HEK293T (cell line): ENCODE measurements at regions not wholly inside any gene's neighbourhood (a gene's known extent, or its start where the extent isn't known, plus 50 kb on each side); places are given as distances from the start of the nearest gene placed in this dataset.

Source experiments
- CTCF ChIA-PET: fragments of 350-600 bp; formaldehyde crosslinking; extraction: SDS; loops from one replicate; lab custom pipeline; 2021; ENCODE audit warnings: antibody characterized with exemption, inconsistent platforms; lab: Yijun Ruan, JAX
- POLR2A ChIA-PET: fragments of 350-600 bp; formaldehyde crosslinking; extraction: SDS; loops from one replicate; lab custom pipeline; 2020; ENCODE audit warnings: antibody characterized with exemption, inconsistent platforms; lab: Yijun Ruan, JAX
- DNase-seq: peaks from one replicate; pipeline ENCODE4 v3.0.0; 2012; ENCODE audit warnings: mixed read lengths; ENCODE audit errors: extremely low spot score
- ARNT ChIP-seq: fragments of 450-650 bp; IDR thresholded peaks from 2 replicates; pipeline ENCODE4 v1.6.1; 2017; ENCODE audit warnings: mild to moderate bottlenecking
- BHLHE40 ChIP-seq: fragments of 450-650 bp; IDR thresholded peaks from 2 replicates; pipeline ENCODE4 v1.6.1; 2016; ENCODE audit warnings: mild to moderate bottlenecking, moderate library complexity, borderline replicate concordance
- CTBP1 ChIP-seq: fragments of 450-650 bp; IDR thresholded peaks from 2 replicates; pipeline ENCODE4 v1.6.1; 2016; ENCODE audit warnings: borderline replicate concordance
- ELF4 ChIP-seq: fragments of 450-650 bp; IDR thresholded peaks from 2 replicates; pipeline ENCODE4 v1.6.1; 2017; ENCODE audit warnings: antibody characterized with exemption
- FOXA1 ChIP-seq: fragments of 450-650 bp; IDR thresholded peaks from 2 replicates; pipeline ENCODE4 v1.6.1; 2016; ENCODE audit warnings: mild to moderate bottlenecking
- FOXK2 ChIP-seq: fragments of 450-650 bp; IDR thresholded peaks from 2 replicates; pipeline ENCODE4 v1.6.1; 2016; ENCODE audit warnings: mild to moderate bottlenecking
- FOXM1 ChIP-seq: fragments of 450-650 bp; IDR thresholded peaks from 2 replicates; pipeline ENCODE4 v1.6.1; 2017; ENCODE audit warnings: mild to moderate bottlenecking, borderline replicate concordance
- HDGF ChIP-seq: fragments of 450-650 bp; IDR thresholded peaks from 2 replicates; pipeline ENCODE4 v1.6.1; 2017; ENCODE audit warnings: antibody characterized with exemption, borderline replicate concordance
- L3MBTL2 ChIP-seq: fragments of 450-650 bp; conservative IDR thresholded peaks from 2 replicates; pipeline ENCODE4 v1.6.1; 2016; ENCODE audit warnings: mild to moderate bottlenecking
- LEF1 ChIP-seq: fragments of 450-650 bp; IDR thresholded peaks from 2 replicates; pipeline ENCODE4 v1.6.1; 2017; ENCODE audit warnings: mild to moderate bottlenecking, borderline replicate concordance
- NFRKB ChIP-seq: fragments of 450-650 bp; IDR thresholded peaks from 2 replicates; pipeline ENCODE4 v1.6.1; 2016; ENCODE audit warnings: mild to moderate bottlenecking, moderate library complexity
- SP1 ChIP-seq: fragments of 450-650 bp; IDR thresholded peaks from 2 replicates; pipeline ENCODE4 v1.6.1; 2017
- SUZ12 ChIP-seq: fragments of 450-650 bp; IDR thresholded peaks from 2 replicates; pipeline ENCODE4 v1.6.1; 2016; ENCODE audit warnings: mild to moderate bottlenecking
- TARDBP ChIP-seq: fragments of 450-650 bp; IDR thresholded peaks from 2 replicates; pipeline ENCODE4 v1.6.1; 2016
- ZNF384 ChIP-seq: fragments of 450-650 bp; IDR thresholded peaks from 2 replicates; pipeline ENCODE4 v1.6.1; 2016
- TF ChIP-seq, protein P1 (sequence below): fragments of 450-650 bp; IDR thresholded peaks from 2 replicates; pipeline ENCODE4 v1.6.1; 2016

DNA sequence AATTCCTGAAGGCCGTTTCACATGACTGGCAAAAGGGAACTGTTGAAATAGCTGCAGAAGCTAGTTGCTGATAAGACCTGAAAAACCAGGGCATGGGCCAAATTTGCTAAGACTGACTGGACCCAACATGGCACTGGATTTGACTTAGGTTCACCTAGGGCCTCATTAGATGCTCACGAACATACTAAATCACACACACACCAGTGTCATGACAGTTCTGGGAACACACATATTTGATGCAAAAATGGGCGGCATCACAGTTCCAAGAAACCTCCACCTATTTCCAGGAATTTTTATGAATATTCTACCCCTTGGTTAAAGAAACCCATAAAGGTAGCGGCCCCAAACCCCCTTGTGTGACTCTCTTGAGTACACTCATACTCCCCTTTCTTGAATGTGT is 99.6 kb upstream of the OBI1 start:
- ChIA-PET POLR2A (no interaction called here), CTCF (no interaction called here)
- no peak for TF ChIP-seq SUZ12
- TF ChIP-seq FOXA1: no peak
- no peak for TF ChIP-seq L3MBTL2
- no peak for TF ChIP-seq FOXK2
- no peak for TF ChIP-seq ELF4
- TF ChIP-seq SP1: no peak
- no peak for TF ChIP-seq ZNF384
- TF ChIP-seq LEF1: no peak
- TF ChIP-seq, protein P1, sequence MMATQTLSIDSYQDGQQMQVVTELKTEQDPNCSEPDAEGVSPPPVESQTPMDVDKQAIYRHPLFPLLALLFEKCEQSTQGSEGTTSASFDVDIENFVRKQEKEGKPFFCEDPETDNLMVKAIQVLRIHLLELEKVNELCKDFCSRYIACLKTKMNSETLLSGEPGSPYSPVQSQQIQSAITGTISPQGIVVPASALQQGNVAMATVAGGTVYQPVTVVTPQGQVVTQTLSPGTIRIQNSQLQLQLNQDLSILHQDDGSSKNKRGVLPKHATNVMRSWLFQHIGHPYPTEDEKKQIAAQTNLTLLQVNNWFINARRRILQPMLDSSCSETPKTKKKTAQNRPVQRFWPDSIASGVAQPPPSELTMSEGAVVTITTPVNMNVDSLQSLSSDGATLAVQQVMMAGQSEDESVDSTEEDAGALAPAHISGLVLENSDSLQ: no peak
- no peak for TF ChIP-seq ARNT
- no peak for TF ChIP-seq TARDBP
- no peak for TF ChIP-seq FOXM1
- no peak for TF ChIP-seq CTBP1
- no peak for TF ChIP-seq HDGF
- no peak for TF ChIP-seq BHLHE40
- no peak for TF ChIP-seq NFRKB
- DNase-seq: no peak

DNA sequence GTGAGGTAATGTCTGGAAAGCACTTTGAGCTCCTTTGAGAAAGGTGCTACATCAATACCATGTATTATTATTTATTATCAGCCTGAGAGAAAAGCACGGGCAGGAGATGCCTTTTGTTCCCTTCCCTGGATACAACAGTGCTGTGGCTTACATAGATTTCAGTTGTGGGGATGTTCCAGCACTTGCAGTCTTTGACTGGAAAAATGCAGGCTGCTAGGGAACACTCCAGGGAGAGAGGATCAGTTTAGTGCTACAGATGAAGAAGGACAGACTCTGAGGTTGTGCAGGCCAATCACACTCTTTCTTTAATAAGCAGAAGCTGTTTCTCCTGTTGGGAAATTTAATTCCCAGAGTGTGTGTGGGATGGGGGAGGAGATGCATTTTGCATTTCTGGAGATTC is 94.5 kb upstream of the OBI1 start:
- no peak for TF ChIP-seq LEF1
- TF ChIP-seq BHLHE40: no peak
- TF ChIP-seq HDGF: no peak
- no peak for TF ChIP-seq CTBP1
- POLR2A ChIA-PET: no interaction called here
- DNase-seq: no peak
- CTCF ChIA-PET: interaction anchor here (0.7 to 1.3 kb wide), 4 partner anchors 11 to 64 kb away, joined by 3 to 7 read pairs (median 4); no protein-coding TSS in a partner anchor

DNA sequence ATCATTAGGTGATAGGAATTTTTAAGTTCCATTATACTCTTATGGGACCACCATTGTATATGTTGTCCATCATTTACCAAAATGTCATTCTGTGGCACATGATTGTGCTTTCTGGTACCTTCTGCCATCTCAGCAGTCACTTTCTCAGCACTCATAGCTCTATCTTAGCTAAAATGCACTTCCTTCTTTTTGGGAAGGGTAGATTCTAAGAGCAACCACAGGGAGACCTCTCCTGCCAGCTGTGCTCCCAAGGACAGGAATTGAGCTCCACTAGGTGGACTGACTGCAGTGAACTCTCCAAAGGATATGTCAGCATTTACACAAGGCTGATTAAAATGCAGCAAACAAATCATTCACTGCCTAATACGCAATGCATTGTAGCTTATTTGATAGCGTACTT is 91.8 kb upstream of the OBI1 start:
- POLR2A ChIA-PET: no interaction called here
- no peak for DNase-seq
- TF ChIP-seq TARDBP: no peak
- TF ChIP-seq SUZ12: no peak
- no peak for TF ChIP-seq FOXA1
- no peak for TF ChIP-seq CTBP1
- TF ChIP-seq FOXK2: no peak
- TF ChIP-seq HDGF: no peak
- TF ChIP-seq ELF4: no peak
- no peak for TF ChIP-seq BHLHE40
- TF ChIP-seq L3MBTL2: no peak
- no peak for TF ChIP-seq NFRKB
- TF ChIP-seq ZNF384: no peak
- TF ChIP-seq SP1: no peak
- no peak for TF ChIP-seq FOXM1
- TF ChIP-seq LEF1: no peak
- TF ChIP-seq, protein P1: no peak
- no peak for TF ChIP-seq ARNT
- CTCF ChIA-PET: interaction anchor here (1.3 kb wide), 1 partner anchor 8 kb away, joined by 3 read pairs; no protein-coding TSS in a partner anchor

DNA sequence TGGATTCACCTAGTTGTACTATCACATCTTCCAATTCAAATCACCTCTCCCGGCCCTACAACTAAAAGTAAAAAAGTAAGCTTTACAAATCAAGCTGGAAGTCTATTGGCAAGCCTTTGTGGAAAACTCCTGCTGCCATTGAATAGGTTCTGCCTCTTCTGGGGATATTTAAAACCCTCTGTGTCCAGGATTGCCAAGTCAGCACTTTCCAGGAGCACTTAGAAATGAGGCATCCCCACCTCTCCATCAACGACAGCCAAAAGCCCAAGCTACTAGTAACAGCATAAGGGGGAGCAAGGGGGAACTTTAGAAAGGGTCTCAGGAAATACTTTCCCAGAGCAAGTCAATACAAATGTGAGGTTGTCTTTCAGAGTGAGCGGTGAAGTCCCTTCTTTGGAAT is 85.0 kb upstream of the OBI1 start:
- ChIA-PET CTCF (interaction anchor here (0.6 to 0.7 kb wide), 2 partner anchors 32 to 592 kb away, joined by 3 to 5 read pairs; no protein-coding TSS in a partner anchor), POLR2A (no interaction called here)
- no peak for DNase-seq
- TF ChIP-seq, protein P1: no peak
- TF ChIP-seq NFRKB: no peak
- no peak for TF ChIP-seq BHLHE40
- TF ChIP-seq SP1: no peak
- no peak for TF ChIP-seq FOXA1
- TF ChIP-seq ARNT: no peak
- TF ChIP-seq TARDBP: no peak
- no peak for TF ChIP-seq L3MBTL2
- no peak for TF ChIP-seq LEF1
- TF ChIP-seq SUZ12: no peak
- TF ChIP-seq ELF4: no peak
- no peak for TF ChIP-seq CTBP1
- no peak for TF ChIP-seq ZNF384
- TF ChIP-seq FOXM1: no peak
- TF ChIP-seq HDGF: no peak
- no peak for TF ChIP-seq FOXK2

DNA sequence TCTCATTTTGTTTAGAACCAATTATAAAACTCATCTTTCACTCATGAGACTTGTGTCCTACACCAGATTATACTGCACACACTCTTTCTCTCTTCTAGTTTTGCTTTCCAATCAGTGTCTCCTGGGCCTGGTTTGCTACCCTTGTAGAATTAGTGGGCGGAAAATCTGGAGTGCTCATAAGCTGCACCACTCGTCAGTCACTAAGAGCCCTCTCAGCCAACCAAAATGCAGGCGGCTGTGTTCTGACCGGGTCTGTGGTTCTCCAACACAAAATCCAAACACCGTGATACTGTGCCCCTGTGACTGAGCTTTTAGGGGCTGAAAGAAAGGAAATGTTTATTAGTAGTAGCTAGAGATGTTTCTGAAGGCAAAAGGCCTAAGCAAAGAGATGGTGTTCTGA is 83.7 kb upstream of the OBI1 start:
- POLR2A ChIA-PET: no interaction called here

DNA sequence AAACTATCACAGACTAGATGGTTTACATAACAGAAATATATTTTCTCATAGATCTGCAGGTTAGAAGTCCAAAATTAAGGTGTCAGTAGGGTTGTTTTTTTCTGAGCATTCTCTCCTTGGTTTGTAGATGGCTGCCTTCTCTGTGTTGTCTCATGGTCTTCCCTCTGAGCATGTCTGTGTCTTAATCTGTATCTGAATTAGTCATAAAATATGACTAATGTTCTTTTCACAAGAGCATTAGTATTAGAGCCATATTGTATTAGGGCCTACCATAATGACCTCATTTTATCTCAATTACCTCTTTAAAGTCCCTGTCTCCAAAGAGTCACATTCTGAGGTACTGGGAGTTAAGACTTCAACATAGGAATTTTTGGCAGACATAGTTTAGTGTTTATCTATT is 77.2 kb upstream of the OBI1 start:
- DNase-seq: no peak
- ChIA-PET POLR2A (no interaction called here), CTCF (no interaction called here)
- TF ChIP-seq FOXK2: no peak
- no peak for TF ChIP-seq SUZ12
- no peak for TF ChIP-seq ZNF384

More for the DNA sequence above, 83.7 kb upstream of the OBI1 start:
- TF ChIP-seq, protein P1: peak; percentile 31; the same call in 1 of the 2 replicates
- TF ChIP-seq SP1 (no peak), SUZ12 (no peak), FOXK2 (no peak)
- CTCF ChIA-PET: interaction anchor here (0.9 kb wide), 1 partner anchor 8 kb away, joined by 3 read pairs; no protein-coding TSS in a partner anchor
- DNase-seq: no peak
